Ishikawa (cell line): ENCODE measurements at regions not wholly inside any gene's neighbourhood (a gene's known extent, or its start where the extent isn't known, plus 50 kb on each side); places are given as distances from the start of the nearest gene placed in this dataset.

Source experiments
- REST ChIP-seq: IDR thresholded peaks from 2 replicates; pipeline ENCODE4 v1.6.1; 2012; ENCODE audit warnings: low read depth, mild to moderate bottlenecking
- ZBTB7A ChIP-seq: IDR thresholded peaks from 2 replicates; pipeline ENCODE4 v1.6.1; 2012; ENCODE audit warnings: low read depth

GRCh38 chr2:6281524-6281923 lies 584.2 kb downstream of the CMPK2 start:
- no peak for TF ChIP-seq ZBTB7A
- TF ChIP-seq REST = no peak
